ENCODE measurements at regions not wholly inside any gene's neighbourhood (a gene's known extent, or its start where the extent isn't known, plus 50 kb on each side); places are given as distances from the start of the nearest gene placed in this dataset.

DNA sequence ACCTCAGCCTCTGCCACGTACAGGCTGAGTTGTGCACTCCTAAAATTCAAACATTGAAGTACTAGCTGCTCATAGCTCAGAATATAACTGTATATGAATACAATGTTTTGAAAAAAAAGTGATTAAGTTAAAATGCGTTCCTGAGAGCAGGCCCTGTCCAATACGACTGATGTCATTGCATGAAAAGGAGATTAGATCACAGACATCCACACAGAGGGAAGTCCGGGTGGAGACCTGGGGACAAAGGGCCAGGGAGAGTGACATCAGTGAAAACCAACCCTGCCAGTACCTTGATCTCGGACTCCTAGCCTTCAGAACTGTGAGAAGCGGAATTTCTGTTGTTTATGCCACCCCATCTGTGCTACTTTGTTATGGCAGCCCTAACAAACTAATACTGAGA, 311.4 kb upstream of the NR2F2 start:
- no peak for DNase-seq

GRCh38 chr15:96020133-96020532, 310.4 kb upstream of the NR2F2 start:
- no peak for DNase-seq

GRCh38 chr15:96020797-96021196, 309.7 kb upstream of the NR2F2 start:
- DNase-seq, result no peak

- no peak for DNase-seq
Observed at GRCh38 chr15:96023081-96023480, 307.4 kb upstream of the NR2F2 start.

- DNase-seq, result no peak
Observed at GRCh38 chr15:96027501-96027900, 303.0 kb upstream of the NR2F2 start.

- no peak for DNase-seq
Observed at GRCh38 chr15:96028620-96029019, 301.9 kb upstream of the NR2F2 start.

GRCh38 chr15:96029172-96029571, 301.3 kb upstream of the NR2F2 start:
- DNase-seq, result no peak

- no peak for DNase-seq
Observed at GRCh38 chr15:96031426-96032110, 298.9 kb upstream of the NR2F2 start.

DNA sequence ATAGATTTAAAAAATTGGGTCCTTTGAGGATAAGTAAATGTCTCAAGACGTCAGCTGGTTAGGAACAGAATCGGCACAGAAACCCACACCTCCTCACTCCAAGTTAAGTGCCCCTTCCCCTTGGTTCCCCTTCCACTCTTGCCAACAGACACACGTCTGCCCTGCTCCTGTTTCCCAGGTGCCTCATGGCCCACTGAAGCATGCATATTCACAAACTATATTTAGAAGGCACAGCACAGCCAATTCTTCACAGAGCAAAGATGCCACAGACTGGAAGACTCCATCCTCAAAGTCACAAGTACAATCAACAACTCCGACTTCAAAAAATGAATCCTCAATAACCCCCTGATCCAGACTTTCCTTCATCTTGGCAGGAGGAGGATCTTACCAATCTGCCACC, 295.4 kb upstream of the NR2F2 start:
- no peak for DNase-seq

GRCh38 chr15:96035635-96036034, 294.9 kb upstream of the NR2F2 start:
- DNase-seq, result no peak

- no peak for DNase-seq
Observed at GRCh38 chr15:96037584-96037983, 292.9 kb upstream of the NR2F2 start.

DNA sequence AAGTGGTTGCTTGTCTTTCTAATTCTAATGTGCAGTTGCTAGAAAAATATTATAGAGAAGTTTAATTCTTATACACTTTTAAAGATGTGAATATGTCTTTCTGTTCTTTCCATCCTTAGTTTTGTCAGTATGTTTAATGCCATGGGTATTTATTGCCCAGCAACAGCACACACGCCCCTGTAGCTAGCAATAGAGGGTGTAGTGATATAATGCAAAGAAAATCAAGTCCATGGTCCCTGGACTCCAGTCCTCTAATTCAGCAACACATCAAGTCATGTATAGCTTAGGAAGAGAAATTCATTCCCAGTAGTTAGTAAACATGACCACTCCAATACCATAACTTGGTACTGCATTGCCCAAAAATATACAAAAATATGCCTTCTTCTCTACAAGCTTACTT, 292.4 kb upstream of the NR2F2 start:
- no peak for DNase-seq

DNA sequence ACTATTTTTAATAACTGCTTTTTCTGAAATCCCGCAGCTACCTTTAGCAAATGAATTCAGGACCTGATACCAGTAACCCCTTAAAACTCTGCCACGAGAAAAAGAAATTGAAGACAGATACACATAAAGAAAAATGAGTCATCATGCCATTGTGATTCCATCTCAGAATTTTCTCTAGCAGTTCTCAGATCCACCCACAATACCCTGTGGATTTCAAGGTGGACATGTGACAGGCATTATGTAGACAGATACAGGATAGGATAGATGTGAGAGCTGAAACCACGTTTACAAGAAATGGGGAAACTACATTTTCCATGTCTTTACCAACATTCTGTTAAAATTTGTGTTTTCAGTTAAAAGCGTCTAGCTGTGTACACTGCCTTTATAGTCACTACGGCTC, 291.9 kb upstream of the NR2F2 start:
- no peak for DNase-seq

- DNase-seq, result no peak
Observed at GRCh38 chr15:96041982-96042733, 288.3 kb upstream of the NR2F2 start.

DNA sequence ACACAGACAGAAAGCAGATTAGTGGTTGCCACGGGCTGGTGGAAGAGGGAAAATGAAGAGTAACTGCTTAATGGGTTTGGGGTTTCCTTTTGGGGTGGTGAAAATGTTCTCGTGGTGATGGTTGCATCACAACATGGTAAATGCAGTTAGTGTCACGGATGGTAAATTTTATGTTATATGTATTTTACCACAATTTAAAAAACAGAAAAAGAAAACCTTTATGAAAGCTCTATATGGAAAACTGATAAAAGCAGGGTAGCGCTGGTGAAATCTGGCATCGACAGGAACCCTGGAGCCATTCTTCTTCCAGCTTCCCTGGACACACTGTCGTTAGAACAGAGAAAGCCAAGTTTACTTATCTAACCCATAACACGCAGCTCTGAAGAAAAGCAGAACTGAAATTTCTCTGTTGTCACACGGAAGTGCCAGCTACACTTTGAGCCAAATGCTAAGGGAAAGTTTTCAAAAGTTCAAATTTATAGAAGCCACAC, 287.7 kb upstream of the NR2F2 start:
- no peak for DNase-seq

DNA sequence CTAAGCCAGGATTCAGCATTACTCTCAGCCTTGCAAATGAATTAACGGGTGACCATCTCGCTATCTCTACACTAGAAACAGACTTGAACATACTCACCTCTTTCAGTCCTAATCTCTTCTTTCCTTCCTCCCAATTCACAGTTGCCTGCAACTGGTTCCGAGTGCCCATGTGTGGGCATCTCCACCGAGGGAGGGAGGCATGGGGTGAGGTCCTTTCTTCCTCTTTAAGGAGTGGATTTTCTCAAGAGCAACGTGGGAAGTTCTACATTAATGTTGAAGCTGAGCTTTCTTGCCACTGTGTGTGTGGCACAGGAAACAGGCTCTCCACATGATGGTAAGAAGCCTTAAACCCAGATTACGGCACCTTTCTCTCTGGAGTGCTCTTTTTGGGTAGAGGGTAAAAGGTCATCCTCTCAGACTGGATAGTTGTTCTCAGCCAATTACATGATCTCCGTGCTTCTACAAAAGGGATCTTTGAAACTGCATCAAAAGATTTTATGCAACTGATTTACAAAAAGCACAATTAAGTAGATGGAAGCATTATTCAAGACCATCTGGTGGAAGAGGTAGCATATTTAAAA, 286.8 kb upstream of the NR2F2 start:
- DNase-seq, result no peak

GRCh38 chr15:96046620-96047240, 283.8 kb upstream of the NR2F2 start:
- no peak for DNase-seq

DNA sequence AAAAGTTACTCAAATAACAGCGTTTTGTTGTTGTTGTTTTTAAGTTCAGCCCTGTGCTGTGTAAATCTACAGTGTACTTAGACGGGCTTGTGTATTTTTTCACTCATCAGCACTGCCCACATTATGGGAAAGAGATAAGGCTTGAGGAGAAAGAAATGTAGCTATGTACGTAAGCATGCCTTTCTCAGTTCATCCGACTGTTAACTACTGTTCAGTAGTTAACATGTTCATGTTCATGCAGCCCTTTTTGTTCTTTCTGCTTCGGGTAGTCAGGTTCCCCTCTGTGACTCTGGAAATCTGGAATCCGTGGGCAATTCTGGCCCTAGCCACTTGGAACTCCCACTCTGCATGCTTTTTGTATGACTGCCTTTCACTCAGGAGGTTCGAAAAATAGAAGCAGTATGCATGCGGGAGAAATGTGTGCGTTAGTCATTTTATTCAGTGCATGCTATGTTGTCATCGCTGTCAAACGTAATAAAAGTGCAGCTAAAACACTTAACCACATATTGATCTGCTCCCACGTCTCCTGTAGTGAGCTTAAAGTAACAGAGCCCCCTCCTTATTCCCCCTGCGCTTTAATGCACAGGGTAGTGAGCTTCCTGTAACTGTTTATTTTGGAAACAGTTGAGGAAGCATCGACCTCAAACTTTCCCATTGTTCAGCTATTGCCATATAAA, 283.1 kb upstream of the NR2F2 start:
- DNase-seq, result no peak

DNA sequence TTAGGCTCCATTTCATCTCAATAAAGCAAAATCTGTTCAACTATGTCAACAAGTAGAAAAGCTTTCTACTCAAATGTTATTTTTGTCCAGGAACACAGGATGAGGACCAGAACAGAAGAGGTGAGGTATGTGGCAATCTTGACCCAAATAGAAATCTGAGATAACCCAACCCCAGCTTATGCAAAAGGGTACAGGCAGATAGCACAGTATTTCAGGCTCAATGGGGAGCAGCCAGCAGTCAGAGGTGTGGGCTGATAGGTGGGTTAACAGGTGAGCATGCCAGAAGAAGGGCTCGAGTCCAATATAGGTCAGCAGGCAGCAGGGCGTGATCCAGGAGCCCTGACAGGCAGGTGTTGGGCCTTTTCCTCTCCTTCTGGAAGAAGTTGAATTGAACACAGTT, 281.2 kb upstream of the NR2F2 start:
- no peak for DNase-seq

- no peak for DNase-seq
Observed at GRCh38 chr15:96049766-96050165, 280.7 kb upstream of the NR2F2 start.

DNA sequence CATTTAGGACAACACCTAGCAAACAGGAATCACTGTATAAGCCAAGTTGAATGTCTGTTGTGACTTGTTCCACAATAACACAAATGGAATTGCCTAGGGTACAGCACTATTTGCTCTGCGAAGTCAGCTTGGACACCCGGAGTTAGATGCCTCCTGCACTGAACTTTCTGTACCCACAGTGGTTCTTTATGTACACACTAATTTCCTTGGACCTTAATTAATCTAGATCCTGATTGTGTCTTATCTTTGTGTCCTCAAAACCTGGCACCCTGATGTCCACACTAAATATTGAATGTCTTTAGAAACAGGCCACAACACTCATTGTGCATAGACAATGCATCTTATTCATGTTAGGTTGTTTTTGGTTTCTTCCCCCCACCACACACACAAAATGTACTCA, 278.9 kb upstream of the NR2F2 start:
- DNase-seq, result no peak

DNA sequence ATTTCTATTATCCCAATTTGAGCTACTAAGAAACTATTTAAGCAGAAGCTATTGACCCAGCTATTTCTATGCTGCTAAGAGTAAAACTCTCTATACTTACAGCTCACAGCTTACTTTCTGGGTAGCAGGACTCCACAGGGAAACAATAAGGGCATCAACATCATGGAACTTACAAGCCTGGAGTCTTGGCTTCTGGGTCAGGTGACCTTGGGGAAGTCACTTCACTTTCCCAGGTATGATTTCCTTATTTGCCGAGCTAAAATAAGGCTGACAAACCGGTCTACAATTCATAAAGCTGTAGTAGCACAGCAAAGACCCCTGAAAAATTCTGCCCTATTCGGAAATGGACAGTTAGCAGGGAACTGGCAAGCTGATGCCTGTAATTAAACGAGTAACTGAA, 278.3 kb upstream of the NR2F2 start:
- DNase-seq, result no peak

GRCh38 chr15:96052572-96053030, 277.9 kb upstream of the NR2F2 start:
- no peak for DNase-seq

All from activated naive CD4-positive, alpha-beta T cell treated with anti-CD3 and anti-CD28 coated beads, Interleukin-2, amount 50 U/mL, for 16 hours (primary cell).